Ovary (tissue), 3 donors: ENCODE measurements at regions not wholly inside any gene's neighbourhood (a gene's known extent, or its start where the extent isn't known, plus 50 kb on each side); places are given as distances from the start of the nearest gene placed in this dataset.

ENCODE experiments used
- EP300 ChIP-seq: sonication (generic); formaldehyde crosslinking; IDR thresholded peaks from one replicate; pipeline ENCODE4 v1.6.1; 2017; ENCODE audit warnings: antibody characterized with exemption
- POLR2A ChIP-seq: fragments of 450-650 bp; IDR thresholded peaks from one replicate; pipeline ENCODE4 v1.6.1; 2017; ENCODE audit warnings: antibody characterized with exemption, mild to moderate bottlenecking, moderate library complexity
- TF ChIP-seq, protein P1 (sequence below), 3 donors: fragments of 450-650 bp in 2 of 3; fragments of 200-600 bp in 1 of 3; IDR thresholded peaks; one replicate each; pipeline versions ENCODE4 v1.5.1 to v1.8.0; 2016 to 2022; ENCODE audit warnings: antibody characterized with exemption in 3 of 3, mild to moderate bottlenecking in 1 of 3
- donor health status: DM: no; HTN: no; CAD: no.

DNA sequence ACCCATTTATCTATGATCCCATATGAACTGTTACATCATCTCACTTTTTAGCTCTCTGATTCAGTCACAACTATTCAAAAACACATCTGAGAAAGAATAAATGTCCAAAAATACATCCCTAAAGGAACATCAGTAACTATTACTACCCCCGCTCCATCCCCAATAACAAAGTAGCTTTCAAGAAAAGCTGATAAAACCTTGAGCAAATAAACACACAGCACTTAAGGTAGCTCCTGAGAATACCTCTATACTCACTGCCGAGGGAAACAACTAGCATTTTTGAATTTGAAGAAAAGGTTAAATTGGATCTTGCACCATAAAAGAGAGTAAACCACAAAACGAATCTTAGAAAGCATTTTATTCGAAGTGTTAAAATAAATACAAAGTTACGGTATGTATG, 63.4 kb downstream of the PMAIP1 start:
- TF ChIP-seq, protein P1, sequence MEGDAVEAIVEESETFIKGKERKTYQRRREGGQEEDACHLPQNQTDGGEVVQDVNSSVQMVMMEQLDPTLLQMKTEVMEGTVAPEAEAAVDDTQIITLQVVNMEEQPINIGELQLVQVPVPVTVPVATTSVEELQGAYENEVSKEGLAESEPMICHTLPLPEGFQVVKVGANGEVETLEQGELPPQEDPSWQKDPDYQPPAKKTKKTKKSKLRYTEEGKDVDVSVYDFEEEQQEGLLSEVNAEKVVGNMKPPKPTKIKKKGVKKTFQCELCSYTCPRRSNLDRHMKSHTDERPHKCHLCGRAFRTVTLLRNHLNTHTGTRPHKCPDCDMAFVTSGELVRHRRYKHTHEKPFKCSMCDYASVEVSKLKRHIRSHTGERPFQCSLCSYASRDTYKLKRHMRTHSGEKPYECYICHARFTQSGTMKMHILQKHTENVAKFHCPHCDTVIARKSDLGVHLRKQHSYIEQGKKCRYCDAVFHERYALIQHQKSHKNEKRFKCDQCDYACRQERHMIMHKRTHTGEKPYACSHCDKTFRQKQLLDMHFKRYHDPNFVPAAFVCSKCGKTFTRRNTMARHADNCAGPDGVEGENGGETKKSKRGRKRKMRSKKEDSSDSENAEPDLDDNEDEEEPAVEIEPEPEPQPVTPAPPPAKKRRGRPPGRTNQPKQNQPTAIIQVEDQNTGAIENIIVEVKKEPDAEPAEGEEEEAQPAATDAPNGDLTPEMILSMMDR (IDR thresholded peaks at IDR 0.05) = no peak
- TF ChIP-seq POLR2A = no peak
- no peak for TF ChIP-seq EP300
